OCI-LY1 (cell line): ENCODE measurements at regions not wholly inside any gene's neighbourhood (a gene's known extent, or its start where the extent isn't known, plus 50 kb on each side); places are given as distances from the start of the nearest gene placed in this dataset.

ENCODE experiments used
- H2AFZ ChIP-seq: fragments of 200-600 bp; sonication (generic), shearing (Covaris generic); 2 replicates; pipeline ENCODE4 v1.6.0; 2014; ENCODE audit warnings: antibody characterized with exemption, mild to moderate bottlenecking, low read length
- H3F3A ChIP-seq: fragments of 200-600 bp; sonication (generic), shearing (Covaris generic); 2 replicates; pipeline ENCODE4 v1.6.0; 2014; ENCODE audit warnings: mild to moderate bottlenecking, antibody characterized with exemption, low read length, moderate library complexity; ENCODE audit not compliant: insufficient read depth
- H3K27ac ChIP-seq: fragments of 200-600 bp; sonication (generic); 2 replicates; pipeline ENCODE4 v1.5.1; 2014; ENCODE audit warnings: low read length, mixed run types, mild to moderate bottlenecking, low read depth; ENCODE audit not compliant: poor library complexity, severe bottlenecking
- H3K27me3 ChIP-seq: fragments of 200-600 bp; sonication (generic); 2 replicates; pipeline ENCODE4 v1.6.0; 2014; ENCODE audit warnings: antibody characterized with exemption, mild to moderate bottlenecking, low read length, moderate library complexity; ENCODE audit not compliant: insufficient read depth
- H3K36me3 ChIP-seq: fragments of 200-600 bp; sonication (generic); 2 replicates; pipeline ENCODE4 v1.6.1; 2014; ENCODE audit warnings: mild to moderate bottlenecking, antibody characterized with exemption, low read length, moderate library complexity, mixed read lengths; ENCODE audit not compliant: insufficient read depth
- H3K4me1 ChIP-seq: fragments of 200-600 bp; sonication (generic); 2 replicates; pipeline ENCODE4 v1.5.1; 2014; ENCODE audit warnings: mild to moderate bottlenecking, low read length, moderate library complexity; ENCODE audit not compliant: insufficient read depth, severe bottlenecking
- H3K4me2 ChIP-seq: fragments of 200-600 bp; sonication (generic), shearing (Covaris generic); 2 replicates; pipeline ENCODE4 v1.6.1; 2014; ENCODE audit warnings: low read length
- H3K4me3 ChIP-seq: fragments of 200-600 bp; sonication (generic); 2 replicates; pipeline ENCODE4 v1.5.1; 2014; ENCODE audit warnings: low read length, low read depth, mild to moderate bottlenecking, mixed read lengths; ENCODE audit not compliant: poor library complexity, severe bottlenecking
- H3K79me2 ChIP-seq: fragments of 200-600 bp; shearing (Covaris generic); 2 replicates; pipeline ENCODE4 v1.6.1; 2016; ENCODE audit warnings: mixed run types, low read length, mixed read lengths; ENCODE audit not compliant: insufficient read depth
- H3K9ac ChIP-seq: fragments of 200-600 bp; sonication (generic), shearing (Covaris generic); 2 replicates; pipeline ENCODE4 v1.6.1; 2014; ENCODE audit warnings: mild to moderate bottlenecking, low read length, mixed read lengths
- H3K9me2 ChIP-seq: fragments of 200-600 bp; sonication (generic), shearing (Covaris generic); 2 replicates; pipeline ENCODE4 v1.6.1; 2014; ENCODE audit warnings: low read depth, mild to moderate bottlenecking, low read length, mixed read lengths
- H3K9me3 ChIP-seq: fragments of 200-600 bp; shearing (Covaris generic); 2 replicates; pipeline ENCODE4 v1.6.1; 2014; ENCODE audit warnings: low read length, mixed read lengths
- H4K20me1 ChIP-seq: fragments of 200-600 bp; sonication (generic), shearing (Covaris generic); 2 replicates; pipeline ENCODE4 v1.6.0; 2016; ENCODE audit warnings: mild to moderate bottlenecking, low read length; ENCODE audit not compliant: insufficient read depth
- EZH2 ChIP-seq: fragments of 200-600 bp; sonication (generic), shearing (Covaris generic); IDR thresholded peaks from 2 replicates; pipeline ENCODE4 v1.8.0; 2017; ENCODE audit warnings: borderline replicate concordance, mixed run types, mild to moderate bottlenecking, antibody characterized with exemption, low read length, moderate library complexity, mixed read lengths
- TF ChIP-seq, protein P1 (sequence below): fragments of 200-600 bp; sonication (generic), shearing (Covaris generic); IDR thresholded peaks from 2 replicates; pipeline ENCODE4 v1.5.1; 2017; ENCODE audit warnings: mild to moderate bottlenecking, antibody characterized with exemption, low read length, moderate library complexity, mixed read lengths

DNA sequence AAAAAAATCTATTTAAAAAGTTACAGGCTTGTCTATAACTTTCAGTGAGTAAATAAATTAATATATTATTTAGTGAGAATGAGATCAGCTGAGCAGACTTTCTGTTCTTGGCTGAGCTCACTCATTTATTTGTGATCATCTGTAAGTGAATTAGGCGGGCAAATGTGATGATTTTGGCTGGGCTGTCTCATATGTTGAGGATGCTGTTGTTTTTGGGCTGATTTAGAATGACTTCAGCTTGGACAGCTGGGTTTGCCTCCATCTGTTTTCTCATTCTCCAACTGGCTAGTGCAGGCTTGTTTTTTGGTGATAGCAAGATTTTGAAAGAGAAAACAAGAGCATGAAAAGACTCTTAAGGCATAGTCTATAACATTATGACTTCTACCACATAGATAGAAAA, 475.8 kb upstream of the OLFM3 start:
- H3K27me3 ChIP-seq = no peaks in the 10 kb centered on the region
- no peaks in the 10 kb centered on the region for H3F3A ChIP-seq
- H3K9me2 ChIP-seq = no peaks in the 10 kb centered on the region
- H3K4me2 ChIP-seq = no peak overlapping the region
- no peaks in the 10 kb centered on the region for H4K20me1 ChIP-seq
- no peaks in the 10 kb centered on the region for H3K9me3 ChIP-seq
- TF ChIP-seq EZH2 = no peak
- TF ChIP-seq, protein P1, sequence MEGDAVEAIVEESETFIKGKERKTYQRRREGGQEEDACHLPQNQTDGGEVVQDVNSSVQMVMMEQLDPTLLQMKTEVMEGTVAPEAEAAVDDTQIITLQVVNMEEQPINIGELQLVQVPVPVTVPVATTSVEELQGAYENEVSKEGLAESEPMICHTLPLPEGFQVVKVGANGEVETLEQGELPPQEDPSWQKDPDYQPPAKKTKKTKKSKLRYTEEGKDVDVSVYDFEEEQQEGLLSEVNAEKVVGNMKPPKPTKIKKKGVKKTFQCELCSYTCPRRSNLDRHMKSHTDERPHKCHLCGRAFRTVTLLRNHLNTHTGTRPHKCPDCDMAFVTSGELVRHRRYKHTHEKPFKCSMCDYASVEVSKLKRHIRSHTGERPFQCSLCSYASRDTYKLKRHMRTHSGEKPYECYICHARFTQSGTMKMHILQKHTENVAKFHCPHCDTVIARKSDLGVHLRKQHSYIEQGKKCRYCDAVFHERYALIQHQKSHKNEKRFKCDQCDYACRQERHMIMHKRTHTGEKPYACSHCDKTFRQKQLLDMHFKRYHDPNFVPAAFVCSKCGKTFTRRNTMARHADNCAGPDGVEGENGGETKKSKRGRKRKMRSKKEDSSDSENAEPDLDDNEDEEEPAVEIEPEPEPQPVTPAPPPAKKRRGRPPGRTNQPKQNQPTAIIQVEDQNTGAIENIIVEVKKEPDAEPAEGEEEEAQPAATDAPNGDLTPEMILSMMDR = no peak
- no peak overlapping the region for H2AFZ ChIP-seq
- H3K79me2 ChIP-seq = no peaks in the 10 kb centered on the region
- H3K9ac ChIP-seq = no peak overlapping the region
- H3K4me1 ChIP-seq = no peaks in the 10 kb centered on the region
- no peak overlapping the region for H3K4me3 ChIP-seq
- no peak overlapping the region for H3K27ac ChIP-seq
- H3K36me3 ChIP-seq = no peaks in the 10 kb centered on the region

DNA sequence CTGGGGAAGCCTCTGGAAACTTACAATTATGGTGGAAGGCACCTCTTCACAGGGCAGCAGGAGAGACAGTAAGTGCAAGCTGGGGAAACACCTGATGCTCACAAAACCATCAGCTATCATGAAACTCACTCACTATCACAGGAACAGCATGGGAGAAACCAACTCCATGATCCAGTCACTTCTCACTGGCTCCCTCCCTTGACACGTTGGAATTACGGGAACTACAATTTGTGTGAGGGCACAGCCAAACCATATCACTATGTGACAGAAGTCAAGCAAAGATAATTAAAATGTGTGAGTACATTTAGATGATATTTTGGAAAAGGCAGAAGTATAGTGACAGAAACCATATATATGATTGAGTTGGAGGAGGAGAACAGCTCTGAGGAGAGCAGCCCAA, 474.0 kb upstream of the OLFM3 start:
- Histone ChIP-seq H2AFZ (no peak overlapping the region), H3K79me2 (no peaks in the 10 kb centered on the region), H4K20me1 (no peaks in the 10 kb centered on the region), H3F3A (no peaks in the 10 kb centered on the region), H3K4me2 (no peak overlapping the region), H3K27me3 (no peaks in the 10 kb centered on the region), H3K9me3 (no peaks in the 10 kb centered on the region), H3K4me3 (no peak overlapping the region), H3K36me3 (no peaks in the 10 kb centered on the region), H3K9me2 (no peaks in the 10 kb centered on the region), H3K4me1 (no peaks in the 10 kb centered on the region), H3K27ac (no peak overlapping the region), H3K9ac (no peak overlapping the region)
- TF ChIP-seq, protein P1 = no peak
- TF ChIP-seq EZH2 = no peak

DNA sequence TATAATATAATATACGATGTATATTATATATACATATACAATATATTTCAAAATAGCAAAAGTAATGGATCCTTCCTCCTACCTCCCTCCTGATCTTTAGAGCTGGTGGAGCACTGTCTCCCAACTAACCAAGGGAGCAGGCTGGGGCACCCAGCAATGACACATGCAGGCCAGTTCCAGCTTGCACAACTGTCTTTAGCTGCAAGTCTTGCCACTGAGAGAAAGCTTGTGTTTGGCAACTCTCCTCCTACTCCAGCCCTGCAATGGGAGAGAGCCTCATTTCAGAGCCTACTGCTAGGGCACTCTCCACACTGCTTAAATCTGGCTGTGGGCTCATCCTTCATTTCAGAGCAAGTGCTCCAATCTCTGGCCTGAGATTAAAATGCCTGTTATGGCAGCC, 469.8 kb upstream of the OLFM3 start:
- H3K4me2 ChIP-seq = no peak overlapping the region
- H3F3A ChIP-seq = no peaks in the 10 kb centered on the region
- no peaks in the 10 kb centered on the region for H3K9me3 ChIP-seq
- H3K4me1 ChIP-seq = no peaks in the 10 kb centered on the region
- TF ChIP-seq EZH2 = no peak
- TF ChIP-seq, protein P1 = no peak
- no peak overlapping the region for H3K27ac ChIP-seq
- H3K36me3 ChIP-seq = no peaks in the 10 kb centered on the region
- no peak overlapping the region for H3K9ac ChIP-seq
- no peaks in the 10 kb centered on the region for H4K20me1 ChIP-seq
- no peaks in the 10 kb centered on the region for H3K27me3 ChIP-seq
- H3K4me3 ChIP-seq = no peak overlapping the region
- no peaks in the 10 kb centered on the region for H3K9me2 ChIP-seq
- H3K79me2 ChIP-seq = no peaks in the 10 kb centered on the region
- no peak overlapping the region for H2AFZ ChIP-seq
